Suppressor macrophage treated with lipopolysaccharide for 4 hours (primary cell): ENCODE measurements at regions not wholly inside any gene's neighbourhood (a gene's known extent, or its start where the extent isn't known, plus 50 kb on each side); places are given as distances from the start of the nearest gene placed in this dataset.
A peak's percentile ranks its signal among the peaks of the same experiment; 100 is the strongest.
"Not testable (repeated sequence)": the region's sequence is repeated elsewhere in the genome, so short reads cannot be mapped to it uniquely, and the experiment has no call there.

Source experiments
- DNase-seq: peaks from one replicate; pipeline ENCODE4 v3.0.0-alpha.2; 2020

GRCh38 chr11:7143908-7144307 is 55.1 kb downstream of the RBMXL2 start:
- peak; percentile 11 for DNase-seq

DNA sequence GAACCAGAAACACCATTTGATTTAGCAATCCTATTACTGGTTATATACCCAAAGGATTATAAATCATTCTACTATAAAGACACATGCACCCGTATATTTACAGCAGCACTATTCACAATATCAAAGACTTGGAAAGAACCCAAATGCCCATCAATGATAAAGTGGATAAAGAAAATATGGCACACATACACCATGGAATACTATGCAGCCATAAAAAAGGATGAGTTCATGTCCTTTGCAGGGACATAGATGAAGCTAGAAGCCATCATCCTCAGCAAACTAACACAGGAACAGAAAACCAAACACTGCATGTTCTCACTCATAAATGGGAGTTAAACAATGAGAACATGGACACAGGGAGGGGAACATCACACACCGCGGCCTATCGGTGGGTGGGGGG is 61.3 kb downstream of the RBMXL2 start:
- DNase-seq = not testable (repeated sequence)

DNA sequence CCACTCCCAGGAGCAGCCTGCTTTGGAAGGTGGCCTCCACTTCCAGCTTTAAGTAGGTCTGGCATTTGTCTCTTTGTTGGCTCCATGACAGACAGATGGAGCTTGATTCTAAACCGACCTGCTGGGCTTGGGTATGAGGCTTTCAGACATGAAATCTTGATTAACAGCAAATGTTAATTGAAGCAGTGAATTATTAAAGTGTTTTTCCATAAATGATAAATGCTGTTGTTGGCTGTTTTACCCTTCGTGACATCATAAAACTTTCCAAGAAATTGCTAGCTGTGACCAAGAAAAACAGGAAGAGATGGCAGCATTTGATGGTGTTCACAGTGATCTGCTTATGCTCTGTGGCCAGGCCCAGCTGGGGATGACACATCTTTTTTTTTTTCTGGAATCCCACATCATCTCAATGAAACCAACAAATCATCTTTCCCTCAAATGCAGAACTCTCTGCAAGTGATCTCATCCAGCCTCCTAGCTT is 66.1 kb downstream of the RBMXL2 start:
- DNase-seq = peak; percentile 71

DNA sequence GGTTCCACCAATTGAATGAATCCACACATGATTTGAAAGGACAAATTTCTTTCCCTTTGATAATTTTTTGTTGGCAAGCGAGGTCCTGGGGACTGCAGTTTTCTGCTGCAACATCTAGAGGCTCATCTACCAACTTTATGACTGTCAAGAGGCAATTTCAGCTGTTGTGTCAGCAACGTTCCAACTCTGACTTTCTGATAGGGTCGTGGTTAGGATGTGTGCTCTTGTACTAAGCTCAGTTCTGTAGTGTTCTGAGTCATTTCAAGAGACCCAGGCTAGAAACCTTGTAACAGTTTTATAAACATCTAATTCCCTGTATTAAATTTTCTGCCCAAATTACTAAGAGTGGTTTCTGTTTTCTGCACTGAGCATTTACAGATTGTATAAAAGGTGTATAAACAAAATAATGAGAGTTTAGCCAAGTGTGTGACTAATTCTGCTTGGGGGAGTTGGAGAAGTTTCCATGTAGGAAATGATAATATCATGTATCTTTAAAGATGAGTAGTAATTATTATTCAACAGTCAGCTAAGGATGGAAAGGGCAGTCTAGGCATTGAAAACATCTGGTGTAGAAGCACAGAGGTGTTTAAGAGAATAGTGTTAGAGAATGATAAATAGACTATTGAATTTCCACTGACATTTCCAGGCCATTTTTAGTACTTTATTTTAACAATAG is 72.2 kb downstream of the RBMXL2 start:
- DNase-seq = no peak

DNA sequence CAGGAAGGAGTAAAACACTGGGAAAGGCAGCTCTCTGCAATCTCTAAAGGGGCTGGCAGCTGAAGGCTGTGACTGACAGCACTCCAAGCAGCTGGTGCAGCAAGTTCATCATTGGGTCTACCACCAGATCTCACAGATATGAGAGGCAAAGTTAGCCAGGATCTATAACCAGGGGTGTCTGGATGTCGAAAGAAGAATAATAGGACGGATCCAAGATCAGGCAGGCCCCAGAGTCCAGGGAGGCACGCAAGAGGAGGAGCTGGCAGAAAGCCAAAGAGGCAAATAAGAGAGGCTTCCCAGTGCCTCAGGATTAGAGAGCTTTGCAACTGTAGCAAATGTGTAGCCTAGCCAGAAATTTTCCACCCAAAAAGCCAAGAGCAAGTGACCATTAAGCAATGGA is 77.1 kb downstream of the RBMXL2 start:
- DNase-seq = no peak

DNA sequence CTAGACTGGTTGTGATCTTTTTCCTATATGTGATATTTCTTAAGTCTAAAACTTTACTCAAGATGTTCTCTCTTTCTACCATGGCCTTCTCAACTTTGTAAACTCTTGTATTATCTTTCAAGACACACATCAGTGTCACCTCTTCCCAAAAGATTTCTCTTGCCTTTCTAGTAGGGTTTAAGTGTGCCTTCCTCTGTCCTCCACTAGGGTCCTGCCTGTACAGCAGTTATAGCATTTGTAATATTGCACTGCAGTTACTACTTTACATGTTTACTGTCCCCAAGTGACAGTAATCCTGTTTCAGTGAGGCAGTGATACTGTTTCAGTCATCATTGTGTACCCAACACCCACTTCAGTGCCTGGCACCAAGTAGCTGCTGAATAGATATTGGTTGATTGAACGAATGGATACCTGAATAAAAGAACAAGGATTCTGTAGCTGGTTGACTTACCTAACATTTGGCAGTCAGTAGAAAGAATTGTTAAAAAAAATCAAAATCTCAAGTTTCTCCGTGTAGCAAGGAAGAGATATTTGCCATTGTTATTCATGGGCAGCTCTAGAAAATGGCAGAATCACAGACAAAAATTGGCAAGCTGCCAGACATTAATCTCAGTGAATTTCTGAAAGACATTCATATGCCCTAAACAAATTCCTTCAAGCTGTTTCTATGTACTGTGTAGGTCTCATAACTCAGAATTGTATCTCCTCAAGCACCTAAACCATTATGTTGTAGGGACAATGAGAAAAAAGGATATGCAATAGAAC is 79.4 kb downstream of the RBMXL2 start:
- DNase-seq = no peak

GRCh38 chr11:7168741-7168990 is 79.9 kb downstream of the RBMXL2 start:
- no peak for DNase-seq

GRCh38 chr11:7170431-7170830 is 81.3 kb upstream of the SYT9 start:
- DNase-seq = no peak

DNA sequence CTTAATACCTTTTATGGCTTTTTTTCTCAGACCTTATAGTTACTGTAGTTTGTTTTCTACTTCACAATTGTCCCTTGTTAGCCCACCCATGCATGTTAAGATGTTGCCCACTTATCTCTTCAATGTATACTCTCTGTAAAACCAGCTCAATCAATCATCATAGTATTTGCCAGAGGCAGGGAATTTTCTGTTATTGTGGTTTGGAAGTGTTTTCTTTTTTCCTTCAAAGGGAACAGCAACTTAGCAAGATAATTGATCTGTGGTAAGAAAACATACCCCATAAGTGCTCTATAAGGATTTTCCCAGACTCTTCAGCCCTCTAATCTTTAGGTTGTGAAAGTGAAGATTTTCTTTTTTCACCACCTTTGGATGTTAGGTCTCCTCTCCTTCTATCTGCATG is 76.7 kb upstream of the SYT9 start:
- DNase-seq = no peak

- no peak for DNase-seq
Measured at GRCh38 chr11:7186190-7186589, 65.5 kb upstream of the SYT9 start.

GRCh38 chr11:7186676-7187075 is 65.0 kb upstream of the SYT9 start:
- DNase-seq = no peak

DNA sequence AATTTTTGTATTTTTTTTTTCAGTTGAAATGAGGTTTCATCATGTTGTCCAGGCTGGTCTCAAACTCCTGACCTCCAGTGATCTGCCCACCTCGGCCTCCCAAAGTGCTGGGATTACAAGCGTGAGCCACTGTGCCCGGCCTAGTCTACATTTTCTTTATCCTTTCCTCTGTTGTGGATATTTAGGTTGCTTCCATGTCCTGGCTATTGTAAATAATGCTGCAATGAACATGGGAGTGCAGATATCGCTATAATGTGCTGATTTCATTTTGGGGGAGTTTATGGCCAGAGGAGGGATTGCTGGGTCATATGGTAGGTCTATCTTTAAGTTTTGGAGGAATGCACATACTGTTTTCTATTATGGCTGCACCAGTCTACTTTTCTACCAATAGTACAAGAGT is 58.9 kb upstream of the SYT9 start:
- not testable (repeated sequence) for DNase-seq

GRCh38 chr11:7196396-7197146 is 55.1 kb upstream of the SYT9 start:
- no peak for DNase-seq

- DNase-seq = no peak
Measured at GRCh38 chr11:7197469-7197868, 54.2 kb upstream of the SYT9 start.
